Activated CD4-positive, alpha-beta T cell treated with anti-CD3 and anti-CD28 coated beads, Interleukin-10, Interleukin-2, amounts not matched to agents 100 ng/mL and 50 ng/mL, durations not matched to agents 16 hours and 8 hours (primary cell): ENCODE measurements at regions not wholly inside any gene's neighbourhood (a gene's known extent, or its start where the extent isn't known, plus 50 kb on each side); places are given as distances from the start of the nearest gene placed in this dataset.
"Not testable (repeated sequence)": the region's sequence is repeated elsewhere in the genome, so short reads cannot be mapped to it uniquely, and the experiment has no call there.

Experiments used
- DNase-seq: peaks from one replicate; pipeline ENCODE4 v3.0.0-alpha.2; 2020

DNA sequence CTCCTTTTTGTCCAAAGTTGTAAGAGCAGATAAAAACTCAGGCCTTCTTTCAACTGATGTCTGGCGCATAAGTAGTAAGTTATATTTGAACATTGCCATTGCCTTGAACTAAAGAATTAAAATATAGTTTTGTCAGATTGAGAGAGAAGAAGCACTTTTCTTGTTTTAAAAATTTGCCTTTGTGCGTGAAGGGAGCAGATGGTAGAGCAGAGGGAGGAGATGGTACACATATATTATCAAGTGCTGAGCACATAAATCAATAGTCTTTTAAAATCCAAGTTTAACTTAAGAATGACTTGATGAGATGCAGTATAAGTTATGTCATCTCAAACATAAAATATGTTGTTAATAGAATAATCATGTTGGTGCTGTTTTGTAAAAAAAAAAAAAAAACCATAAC is 504.6 kb upstream of the KLHL1 start:
- DNase-seq, result no peak

- no peak for DNase-seq
Measured at GRCh38 chr13:70604448-70604847, 496.2 kb upstream of the KLHL1 start.

GRCh38 chr13:70593716-70594115 is 485.5 kb upstream of the KLHL1 start:
- no peak for DNase-seq

DNA sequence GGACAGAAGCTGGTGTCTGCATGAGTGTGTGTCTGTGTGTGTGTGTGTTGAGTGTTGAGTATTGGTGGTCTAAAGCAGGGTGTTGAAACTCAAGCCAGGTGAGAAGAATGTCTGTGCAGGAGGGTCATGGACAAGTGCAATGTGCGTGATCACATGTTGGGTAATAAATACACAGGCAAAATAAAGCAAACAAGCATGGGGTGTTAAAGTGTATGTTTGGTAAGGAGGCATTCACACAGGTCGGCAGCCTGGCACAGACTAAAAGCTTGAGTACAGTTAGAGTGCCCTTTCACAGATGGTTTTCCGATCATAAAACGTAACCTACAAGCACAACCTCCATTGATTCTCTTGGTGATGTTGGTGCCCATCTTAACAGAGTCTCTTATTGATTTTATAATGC is 476.9 kb upstream of the KLHL1 start:
- no peak for DNase-seq

DNA sequence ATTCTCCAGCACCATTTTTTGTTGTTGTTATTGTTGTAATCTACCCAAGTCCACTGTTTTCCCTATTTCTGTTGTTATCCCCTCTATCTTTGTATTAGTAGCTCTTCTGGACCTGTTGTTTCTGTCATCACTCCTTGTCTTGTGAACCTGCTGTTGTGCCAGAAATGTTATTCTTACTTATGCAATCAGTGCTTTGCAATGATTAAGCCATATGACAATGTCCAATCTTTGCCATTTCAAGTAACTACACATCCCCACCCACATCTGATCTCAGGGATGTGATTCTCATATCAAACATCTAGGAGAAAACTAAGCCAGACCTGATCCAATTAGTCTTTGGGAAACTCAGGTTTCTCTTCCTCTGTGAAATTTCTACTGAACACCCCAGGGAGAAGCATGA is 472.6 kb upstream of the KLHL1 start:
- DNase-seq, result no peak

- DNase-seq, result no peak
Measured at GRCh38 chr13:70579941-70580340, 471.7 kb upstream of the KLHL1 start.

DNA sequence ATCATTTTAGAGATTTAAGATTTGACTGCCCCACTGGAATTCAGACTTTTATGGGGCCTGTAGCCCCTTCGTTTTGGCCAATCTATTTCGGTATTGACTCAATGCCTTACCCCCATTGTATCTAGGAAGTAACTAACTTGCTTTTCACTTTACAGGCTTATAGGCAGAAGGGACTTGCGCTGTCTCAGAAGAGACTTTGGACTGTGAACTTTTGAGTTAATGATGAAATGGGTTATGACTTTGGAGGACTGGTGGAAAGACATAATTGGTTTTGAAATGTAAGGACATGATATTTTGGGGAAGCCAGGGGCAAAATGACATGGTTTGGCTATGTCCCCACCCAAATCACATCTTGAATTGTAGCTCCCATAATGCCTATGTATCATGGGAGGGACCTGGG is 463.0 kb upstream of the KLHL1 start:
- DNase-seq, result no peak

DNA sequence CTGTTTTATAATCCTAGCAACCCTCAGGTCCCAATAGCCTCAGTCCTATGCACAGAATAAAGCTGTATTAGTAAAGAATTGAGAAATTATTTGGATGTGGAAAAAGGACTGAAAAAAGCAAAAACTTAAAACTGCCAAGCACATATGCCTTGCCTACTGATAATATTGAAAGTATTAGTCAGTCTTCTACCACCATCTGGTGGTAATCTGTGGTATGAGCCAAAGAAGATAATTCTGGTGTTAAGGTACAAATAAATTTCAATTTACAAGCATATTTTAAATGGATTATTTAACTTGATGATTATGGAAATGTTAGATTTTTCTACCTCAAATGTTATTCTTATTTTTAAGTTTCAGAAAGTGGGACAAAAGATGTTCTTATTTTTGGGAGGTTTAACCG is 460.3 kb upstream of the KLHL1 start:
- DNase-seq, result peak; percentile 23

GRCh38 chr13:70544706-70545105 is 436.5 kb upstream of the KLHL1 start:
- no peak for DNase-seq

DNA sequence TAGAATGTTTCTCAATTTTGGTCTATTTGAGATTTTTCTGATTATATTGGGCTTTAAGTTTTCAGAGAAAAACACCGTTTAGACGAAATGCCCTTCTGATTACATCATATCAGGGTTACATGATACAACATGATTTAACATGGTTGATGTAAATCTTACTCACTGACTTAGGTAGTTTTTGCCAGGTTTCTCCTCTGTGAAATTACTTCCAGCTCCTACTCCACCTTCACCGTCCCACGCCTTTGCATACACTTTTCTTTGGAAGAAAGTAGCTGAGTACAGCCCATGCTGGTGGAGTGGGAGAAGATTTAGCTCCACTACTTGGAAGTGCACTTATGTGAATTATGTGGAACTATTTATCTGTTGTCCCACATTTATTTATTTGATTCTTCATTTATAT is 433.2 kb upstream of the KLHL1 start:
- DNase-seq, result no peak

GRCh38 chr13:70534466-70534865 is 426.2 kb upstream of the KLHL1 start:
- no peak for DNase-seq

- no peak for DNase-seq
Measured at GRCh38 chr13:70529652-70530051, 421.4 kb upstream of the KLHL1 start.

DNA sequence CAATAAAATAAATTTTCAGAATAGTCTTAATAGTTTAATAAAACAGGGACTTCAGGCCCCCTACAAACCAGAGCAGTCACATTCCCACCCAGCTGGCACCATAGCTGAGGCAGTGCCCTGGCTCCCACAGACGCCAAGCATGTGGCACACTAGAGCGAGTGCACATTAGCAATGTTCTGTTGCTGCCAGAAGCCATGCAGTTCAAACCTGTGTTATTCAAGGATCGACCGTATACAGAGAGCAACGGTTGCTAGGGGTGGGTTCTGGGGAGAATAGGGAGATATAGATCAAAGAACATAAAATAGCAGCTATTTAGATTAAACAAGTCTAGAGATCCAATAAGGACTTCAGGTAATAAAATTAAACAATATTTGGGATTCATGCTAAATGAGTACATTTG is 419.3 kb upstream of the KLHL1 start:
- no peak for DNase-seq

DNA sequence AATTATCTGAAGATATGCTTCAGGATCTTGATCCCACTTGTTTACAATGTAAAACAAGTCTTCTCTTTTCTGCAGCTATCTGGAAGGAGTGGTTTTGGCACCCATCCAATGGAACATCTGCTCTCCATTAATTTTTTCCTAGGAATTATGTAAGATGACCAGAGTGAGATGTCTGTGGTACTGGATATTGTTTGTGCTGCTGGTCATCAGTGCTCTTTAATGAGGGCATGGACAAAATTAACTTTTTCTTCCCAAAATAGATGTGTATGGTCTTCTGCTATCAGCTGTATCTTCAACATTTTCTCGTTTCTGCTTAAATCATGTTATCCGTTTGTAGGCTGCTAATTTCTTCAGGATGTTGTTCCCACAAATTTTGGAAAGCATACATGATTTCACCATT is 415.4 kb upstream of the KLHL1 start:
- DNase-seq, result no peak

DNA sequence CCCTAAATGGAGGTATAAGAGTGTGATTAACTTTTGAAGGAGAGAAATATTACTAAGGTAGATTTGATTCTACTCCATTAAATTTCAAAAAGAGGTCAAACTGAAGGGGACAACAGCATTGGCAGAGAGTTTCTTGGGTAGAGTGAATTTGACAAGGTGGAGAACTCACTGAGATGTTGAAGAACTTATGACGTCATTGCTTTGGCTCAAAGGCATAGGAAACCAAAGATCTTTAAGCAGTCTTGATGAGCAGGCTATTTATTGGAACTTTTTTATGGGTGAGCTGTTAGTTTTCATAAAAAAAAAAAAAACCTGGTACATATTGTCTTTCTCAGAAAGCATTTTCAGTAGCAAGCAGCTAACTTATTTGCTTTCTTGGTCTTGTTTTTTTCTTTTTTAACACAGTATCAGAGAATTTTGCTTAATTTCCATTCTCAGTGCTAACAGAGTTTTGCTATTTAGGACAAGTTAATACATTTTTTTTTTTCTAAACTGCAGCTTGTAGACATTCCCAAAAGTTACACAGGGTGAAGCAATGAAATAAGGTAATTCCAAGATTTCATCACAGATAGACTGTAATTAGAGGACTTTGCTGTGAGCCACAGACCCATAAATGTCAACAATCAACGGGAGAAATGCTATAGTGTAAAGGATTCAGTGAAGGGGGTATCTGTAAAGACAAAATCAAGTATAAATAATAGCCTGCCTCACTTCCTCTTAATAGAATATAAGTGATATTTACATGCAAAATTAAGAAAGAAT is 412.2 kb upstream of the KLHL1 start:
- DNase-seq, result no peak

GRCh38 chr13:70518081-70518480 is 409.8 kb upstream of the KLHL1 start:
- DNase-seq, result no peak

DNA sequence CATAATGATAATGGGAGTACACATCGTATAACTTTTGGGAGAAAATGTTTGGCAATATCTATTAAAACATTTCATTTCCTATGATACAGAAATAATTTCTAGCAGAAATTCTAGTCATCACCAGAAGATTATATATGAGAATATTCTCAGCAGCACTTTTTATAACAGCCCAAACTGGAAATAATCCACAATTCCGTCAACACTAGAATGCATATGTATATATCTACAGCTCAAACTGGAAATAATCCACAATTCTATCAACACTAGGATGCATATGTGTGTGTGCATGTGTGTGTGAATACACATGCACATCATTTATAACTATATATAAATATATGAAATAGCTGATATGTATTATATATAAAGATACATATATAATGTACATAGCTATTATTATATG is 408.0 kb upstream of the KLHL1 start:
- no peak for DNase-seq

DNA sequence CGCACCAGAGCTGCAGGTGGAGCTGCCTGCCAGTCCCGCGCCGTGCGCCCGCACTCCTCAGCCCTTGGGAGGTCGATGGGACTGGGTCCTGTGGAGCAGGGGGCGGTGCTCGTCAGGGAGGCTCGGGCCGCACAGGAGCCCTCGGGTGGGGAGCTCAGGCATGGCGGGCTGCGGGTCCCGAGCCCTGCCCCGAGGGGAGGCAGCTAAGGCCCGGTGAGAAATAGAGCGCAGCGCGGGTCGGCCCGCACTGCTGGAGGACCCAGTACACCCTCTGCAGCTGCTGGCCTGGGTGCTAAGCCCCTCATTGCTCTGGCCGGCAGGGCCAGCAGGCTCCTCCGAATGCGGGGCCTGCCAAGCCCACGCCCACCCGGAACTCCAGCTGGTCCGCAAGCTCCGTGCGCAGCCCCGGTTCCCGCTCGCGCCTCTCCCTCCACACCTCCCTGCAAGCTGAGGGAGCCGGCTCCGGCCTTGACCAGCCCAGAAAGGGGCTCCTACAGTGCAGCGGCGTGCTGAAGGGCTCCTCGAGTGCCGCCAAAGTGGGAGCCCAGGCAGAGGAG is 403.7 kb upstream of the KLHL1 start:
- not testable (repeated sequence) for DNase-seq

DNA sequence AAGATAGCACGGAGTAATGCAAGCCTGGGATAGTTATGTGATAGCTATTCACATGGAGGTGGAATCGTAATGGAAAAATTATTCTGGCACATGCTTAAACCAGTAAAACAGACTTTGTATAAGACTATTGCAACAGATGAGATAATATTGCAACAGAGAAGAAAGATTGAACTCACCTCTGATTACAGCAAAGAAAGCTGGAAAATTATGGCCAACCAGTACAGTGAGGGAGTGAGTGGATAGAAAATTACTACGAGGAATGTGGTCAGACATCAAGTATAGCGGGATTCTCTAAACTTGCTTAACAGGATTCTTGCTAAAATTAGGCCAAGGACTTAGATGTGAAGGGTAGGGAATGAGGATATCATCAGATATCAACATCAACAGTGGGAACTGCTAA is 397.6 kb upstream of the KLHL1 start:
- no peak for DNase-seq

DNA sequence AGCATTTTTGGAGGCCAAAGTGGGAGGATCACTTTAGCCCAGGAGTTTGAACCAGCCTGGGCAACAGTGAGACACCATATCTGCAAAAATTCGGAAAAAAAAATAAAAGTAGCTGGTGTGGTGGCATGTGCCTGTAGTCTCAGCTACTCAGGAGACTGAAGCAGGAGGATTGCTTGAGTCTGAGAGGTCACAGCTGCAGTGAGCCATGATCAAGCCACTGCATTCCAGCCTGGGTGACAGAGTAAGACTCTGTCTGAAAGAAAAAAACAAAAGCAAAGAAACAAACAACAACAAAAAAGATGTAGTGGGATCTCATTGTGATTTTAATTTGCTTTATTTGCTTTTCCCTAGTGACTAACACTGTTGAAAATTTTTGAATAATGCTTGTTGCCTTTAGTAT is 394.7 kb upstream of the KLHL1 start:
- no peak for DNase-seq

GRCh38 chr13:70490320-70490935 is 382.2 kb upstream of the KLHL1 start:
- no peak for DNase-seq

- no peak for DNase-seq
Measured at GRCh38 chr13:70484931-70485330, 376.7 kb upstream of the KLHL1 start.

- DNase-seq, result no peak
Measured at GRCh38 chr13:70483599-70484276, 375.5 kb upstream of the KLHL1 start.

DNA sequence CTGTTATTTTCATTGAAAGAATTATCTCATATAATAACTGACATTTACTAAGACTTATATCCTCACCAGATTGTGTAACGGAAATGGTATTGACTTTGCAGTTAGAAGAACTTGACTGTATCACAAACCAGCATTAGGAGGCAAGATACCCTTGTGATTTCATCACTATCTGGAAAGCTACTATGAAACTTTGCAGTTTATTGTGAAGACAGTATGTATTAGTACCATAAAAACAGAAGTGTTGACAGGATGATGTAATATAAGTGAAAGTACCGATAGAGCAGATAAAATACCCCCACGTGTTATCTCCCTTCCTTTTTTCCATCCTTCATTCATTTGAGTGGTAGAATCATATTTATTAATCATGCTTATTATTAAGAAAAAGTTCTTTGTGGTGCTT is 365.7 kb upstream of the KLHL1 start:
- DNase-seq, result no peak
